ENCODE measurements at regions not wholly inside any gene's neighbourhood (a gene's known extent, or its start where the extent isn't known, plus 50 kb on each side); places are given as distances from the start of the nearest gene placed in this dataset.
"Not testable (repeated sequence)": the region's sequence is repeated elsewhere in the genome, so short reads cannot be mapped to it uniquely, and the experiment has no call there.

DNA sequence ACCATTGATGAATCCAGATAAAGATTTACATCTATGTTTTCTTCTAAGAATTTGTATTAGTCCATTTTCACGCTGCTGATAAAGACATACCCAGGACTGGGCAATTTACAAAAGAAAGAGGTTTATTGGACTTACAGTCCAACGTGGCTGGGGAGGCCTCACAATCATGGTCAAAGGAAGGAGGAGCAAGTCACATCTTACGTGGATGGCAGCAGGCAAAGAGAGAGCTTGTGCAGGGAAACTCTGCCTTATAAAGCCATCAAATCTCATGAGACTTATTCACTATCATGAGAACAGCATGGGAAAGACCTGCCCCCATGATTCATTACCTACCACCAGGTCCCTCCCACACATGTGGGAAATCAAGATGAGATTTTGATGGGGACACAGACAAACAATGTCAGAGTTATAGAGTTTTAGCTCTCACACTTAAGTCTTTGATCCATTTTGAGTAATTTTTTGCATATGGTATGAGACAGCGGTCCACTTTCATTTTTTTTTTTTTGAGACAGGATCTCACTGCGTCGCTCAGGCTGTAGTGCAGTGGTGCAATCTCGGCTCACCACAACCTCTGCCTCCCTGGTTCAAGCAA lies 53.5 kb upstream of the JADE2 start:
- not testable (repeated sequence) for DNase-seq

DNA sequence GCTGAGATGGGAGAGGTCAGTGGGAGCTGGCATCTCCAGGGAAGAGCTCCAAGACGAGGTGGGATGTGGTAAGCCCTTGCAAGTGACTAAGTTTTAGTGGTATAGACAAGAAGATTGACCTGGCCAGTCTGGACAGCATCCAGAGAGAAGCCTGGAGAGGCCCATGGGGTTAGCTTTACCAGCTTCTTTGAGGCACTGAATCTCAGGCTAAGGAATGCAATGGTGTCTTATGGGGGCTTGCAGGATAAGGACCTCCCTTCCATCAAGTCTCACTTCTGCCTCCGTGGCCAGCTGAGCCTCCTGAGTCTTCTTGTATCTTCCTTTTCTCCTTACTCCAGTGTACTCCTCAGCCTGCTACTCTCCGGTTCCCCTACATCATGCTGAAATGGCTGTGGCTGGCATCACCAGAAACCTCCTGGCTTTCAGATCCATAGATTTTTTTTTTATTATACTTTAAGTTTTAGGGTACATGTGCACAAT lies 56.5 kb upstream of the JADE2 start:
- no peak for DNase-seq

DNA sequence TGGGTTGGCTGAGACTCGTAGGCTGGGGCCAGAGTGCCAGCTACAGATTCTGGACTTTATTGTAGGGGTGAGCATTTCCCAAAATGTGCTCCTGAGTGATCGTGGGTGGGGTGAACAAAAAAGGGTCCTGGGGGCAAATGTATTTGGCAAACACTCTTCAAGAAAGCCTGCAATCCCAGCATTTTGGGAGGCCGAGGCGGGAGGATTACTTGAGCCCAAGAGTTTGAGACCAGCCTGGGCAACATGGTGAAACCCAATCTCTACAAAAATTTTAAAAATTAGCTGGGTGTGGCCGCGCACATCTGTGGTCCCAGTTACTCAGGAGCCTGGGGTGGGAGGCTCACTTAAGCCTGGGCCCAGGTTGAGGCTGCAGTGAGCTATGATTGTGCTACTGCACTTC lies 55.5 kb upstream of the CDKN2AIPNL start:
- DNase-seq = no peak

DNA sequence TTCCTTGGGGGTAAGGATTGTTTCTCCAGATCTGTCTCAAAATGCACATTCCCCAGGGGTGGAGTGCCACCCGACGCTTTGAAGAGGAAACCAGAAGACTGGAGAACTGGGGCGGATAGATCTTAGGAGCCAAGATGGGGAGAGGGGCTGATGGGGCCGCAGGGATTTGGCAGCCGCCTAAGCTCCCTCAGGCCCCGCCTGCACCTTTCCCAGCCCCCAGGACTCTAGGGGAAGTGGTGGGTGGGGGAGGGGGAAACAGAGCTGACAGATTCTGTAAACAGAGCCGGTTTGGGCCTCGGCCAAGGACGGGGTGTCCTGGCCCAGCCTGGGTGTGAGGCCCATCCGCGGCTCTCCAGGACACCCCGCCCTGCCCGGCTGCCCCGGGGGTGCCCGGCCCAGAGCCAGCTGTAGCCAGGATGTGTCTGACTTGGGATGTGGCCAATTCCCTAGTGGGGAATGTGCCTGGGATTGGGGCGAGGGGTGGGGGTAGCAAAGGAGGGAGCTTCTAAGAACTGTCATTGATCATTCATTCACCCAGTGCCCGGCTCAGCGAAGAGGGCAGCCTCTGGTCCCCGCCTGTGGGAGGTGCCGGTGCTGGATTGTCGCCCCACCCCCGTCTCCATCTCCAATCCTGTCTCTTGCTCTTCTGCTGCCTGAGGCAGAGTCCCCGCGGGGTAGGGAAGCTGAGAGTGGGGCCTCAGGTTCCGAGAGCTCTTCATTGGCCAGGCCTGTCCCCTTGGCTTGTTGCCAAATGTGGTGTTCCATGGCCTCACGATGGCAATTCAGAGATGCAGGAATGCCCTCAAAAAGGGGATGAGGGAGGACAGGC lies 54.8 kb upstream of the CDKN2AIPNL start:
- peak; percentile 67 for DNase-seq

DNA sequence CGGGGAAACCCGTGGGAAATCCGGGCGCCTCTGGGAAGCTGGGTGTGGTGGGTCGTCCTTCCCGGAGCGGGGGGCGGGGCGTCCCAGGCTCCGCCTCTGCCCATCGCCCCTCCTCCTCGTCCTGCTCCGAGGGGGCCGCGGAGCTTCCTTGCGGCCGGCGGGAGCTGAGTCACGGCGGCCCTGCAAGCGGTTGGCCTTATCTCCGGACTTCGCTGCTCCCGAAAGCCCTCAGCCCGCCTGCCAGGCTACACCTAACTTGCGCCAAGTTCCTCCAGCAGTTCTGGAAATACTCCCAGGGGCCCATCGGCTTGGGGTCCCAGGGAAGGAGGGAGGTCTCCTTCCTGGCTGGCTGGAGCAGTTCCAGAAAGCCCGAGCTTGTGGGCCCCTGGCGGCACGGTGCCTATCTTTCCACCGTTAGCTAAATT lies 54.1 kb upstream of the CDKN2AIPNL start:
- peak; percentile 89 for DNase-seq

DNA sequence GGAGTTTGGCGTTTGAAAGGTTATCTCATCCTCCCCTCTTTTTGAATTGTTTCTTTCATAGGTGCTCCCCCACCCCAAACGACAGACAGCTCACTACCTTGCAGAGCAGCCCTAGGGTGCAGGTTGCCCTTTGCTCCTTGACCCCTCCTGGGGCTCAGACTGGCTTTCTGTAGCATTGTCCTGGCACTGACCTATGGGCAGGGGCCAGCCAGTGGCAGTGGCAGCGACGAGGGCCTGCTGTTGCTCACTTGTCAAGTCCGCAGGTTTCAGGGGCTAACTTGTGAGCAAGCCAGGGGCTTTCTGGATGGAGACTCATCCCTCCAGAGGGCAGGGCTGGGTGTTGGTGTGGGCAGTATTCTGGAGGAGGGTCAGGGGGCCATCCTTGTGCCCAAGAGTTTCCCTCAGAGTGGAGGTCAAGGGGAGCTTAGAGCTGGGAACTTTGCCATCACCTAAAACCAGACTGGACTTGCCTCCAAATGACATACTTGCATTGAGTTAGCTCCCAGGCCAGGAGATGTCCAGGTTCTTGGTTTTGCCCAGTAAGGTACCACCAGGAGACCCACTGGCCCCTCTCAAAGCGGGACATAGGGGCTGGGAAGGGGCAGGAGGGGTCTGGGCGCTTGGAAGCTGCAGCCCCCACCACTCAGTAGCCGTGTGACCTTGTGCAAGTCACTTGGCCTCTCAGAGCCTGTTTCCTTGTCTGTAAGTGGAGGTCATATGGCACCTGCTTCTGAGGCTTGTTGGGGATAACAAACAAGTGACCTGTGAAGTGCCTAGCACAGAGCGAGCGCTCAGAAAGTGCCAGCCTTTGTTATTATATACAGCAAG lies 53.5 kb upstream of the CDKN2AIPNL start:
- no peak for DNase-seq

DNA sequence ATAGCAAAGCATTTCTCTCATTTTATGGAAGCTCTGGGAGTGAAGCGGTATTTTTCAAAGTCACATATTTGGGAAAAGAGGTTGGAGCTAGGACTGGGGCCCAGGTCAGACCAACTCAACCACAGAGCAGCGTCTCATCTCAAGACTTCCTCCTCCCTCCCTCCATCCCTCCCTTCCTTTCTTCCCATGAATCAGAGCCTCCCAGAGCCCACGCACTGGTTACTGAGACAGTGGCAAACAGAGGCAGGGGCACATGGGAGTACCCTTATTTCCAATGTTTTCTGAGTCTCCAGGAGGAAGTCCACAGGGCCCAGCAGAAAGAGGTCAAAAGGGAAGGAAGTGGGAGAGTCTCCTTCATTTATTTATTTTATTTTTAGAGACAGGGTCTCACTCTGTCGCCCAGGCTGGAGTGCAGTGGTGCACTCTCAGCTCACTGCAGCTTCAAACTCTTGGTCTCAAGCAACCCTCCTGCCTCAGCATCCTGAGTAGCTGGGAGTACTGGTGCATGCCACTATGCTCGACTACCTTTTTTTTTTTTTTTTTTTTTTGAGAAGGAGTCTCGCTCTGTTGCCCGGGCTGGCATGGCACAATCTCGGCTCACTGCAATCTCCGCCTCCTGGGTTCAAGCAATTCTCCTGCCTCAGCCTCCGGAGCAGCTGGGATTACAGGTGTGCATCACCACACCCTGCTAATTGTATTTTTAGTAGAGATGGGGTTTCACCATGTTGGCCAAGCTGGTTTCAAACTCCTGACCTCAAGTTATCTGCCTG lies 52.5 kb upstream of the CDKN2AIPNL start:
- DNase-seq = peak; percentile 16

DNA sequence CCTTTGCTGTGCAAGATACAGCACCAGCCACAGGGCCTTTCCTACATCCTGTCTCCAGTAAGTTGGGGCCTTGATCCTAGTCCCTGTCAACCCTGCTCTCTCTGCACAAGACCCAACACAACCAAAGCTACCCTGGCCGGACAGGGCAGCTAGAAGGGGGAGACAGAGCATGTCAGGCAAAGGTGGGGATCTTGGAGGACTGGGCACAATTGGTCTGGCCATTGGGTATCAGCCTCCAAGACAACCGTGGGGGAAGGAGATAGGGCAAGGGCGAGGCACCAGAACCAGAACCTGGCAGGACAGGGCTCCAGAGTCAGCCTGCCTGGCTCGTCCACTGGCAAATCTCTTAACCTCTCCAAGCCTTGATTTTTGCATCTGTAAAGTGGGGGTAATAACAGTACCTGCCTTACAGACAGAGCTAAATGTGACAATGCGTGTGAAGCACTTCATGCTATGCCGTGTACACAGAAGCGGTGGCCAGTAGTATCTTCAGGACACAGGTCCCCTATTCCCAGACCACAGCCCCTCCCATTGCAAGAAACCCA lies 51.6 kb upstream of the CDKN2AIPNL start:
- DNase-seq = no peak

DNA sequence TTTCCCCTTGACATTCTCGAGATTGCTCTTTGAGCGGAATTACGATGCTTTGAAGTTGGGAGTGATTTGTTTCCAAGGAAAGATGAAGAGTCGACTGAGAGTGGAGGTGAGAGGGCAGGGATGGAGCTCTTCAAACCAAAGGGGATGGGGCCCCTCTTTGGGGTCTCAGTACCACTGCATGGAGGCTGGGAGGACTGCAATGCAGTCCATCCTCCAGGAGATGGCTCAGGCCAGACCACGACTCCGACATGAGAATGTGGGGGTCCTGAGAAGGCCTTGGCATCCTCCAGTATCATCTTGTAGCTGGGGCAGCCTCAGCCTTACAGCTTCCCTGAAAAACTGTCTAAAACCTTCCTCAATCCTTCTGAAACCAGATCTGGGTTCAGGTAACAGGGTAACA lies 51.1 kb upstream of the CDKN2AIPNL start:
- no peak for DNase-seq

DNA sequence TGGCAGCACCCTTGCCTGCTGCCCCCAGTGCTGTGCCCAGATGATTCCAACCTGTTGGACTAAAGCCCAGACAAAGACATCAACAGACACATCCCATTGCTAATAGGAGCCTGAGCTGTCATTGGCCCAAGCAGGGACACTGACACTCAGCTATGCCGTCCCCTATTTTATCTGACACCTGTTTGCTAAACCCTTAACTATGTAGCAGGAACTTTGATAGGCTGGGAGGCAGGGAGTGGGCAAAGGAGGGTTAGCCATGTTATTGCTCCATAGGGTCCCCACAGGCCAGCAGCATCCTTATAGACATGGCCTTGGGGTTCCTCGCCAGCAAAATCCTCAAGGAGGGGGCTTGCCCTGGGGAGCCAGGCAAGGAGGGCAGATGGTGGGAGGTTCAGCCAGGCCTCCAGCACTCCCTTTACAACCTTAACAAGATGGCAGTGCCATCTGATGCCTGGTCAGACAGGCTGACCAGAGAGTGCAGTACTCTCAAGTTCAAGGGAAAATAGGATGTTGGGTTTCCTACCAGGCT lies 50.4 kb upstream of the CDKN2AIPNL start:
- DNase-seq = no peak

Measured in inflammatory macrophage treated with lipopolysaccharide for 4 hours (primary cell).